ENCODE measurements at regions not wholly inside any gene's neighbourhood (a gene's known extent, or its start where the extent isn't known, plus 50 kb on each side); places are given as distances from the start of the nearest gene placed in this dataset.

DNA sequence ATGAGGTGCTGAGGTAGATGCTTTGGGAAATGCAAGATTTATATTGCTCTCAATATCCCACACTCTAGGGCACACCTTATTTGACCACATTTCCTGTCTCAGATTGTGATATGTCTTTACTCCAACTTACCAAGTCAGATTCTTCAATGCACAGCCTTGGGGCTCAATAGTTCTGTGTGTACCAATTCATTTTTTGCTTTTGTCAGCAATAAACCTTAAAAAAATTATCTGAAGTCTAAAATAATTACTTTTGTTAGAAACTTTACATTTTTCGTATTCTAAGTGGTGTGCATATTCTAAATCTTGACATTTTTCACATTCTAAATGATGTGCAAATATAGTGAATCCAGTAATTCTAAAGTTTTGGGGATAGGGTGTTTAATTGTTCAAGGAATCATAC is 447.5 kb upstream of the COX7C start:
- Histone ChIP-seq H3K9me3 (replicated peaks; ENCODE audit: control insufficient read depth, insufficient read depth, low read length) (no peaks in the 10 kb centered on the region), H3K27me3 (replicated peaks in 1 of 2; ENCODE audit: control insufficient read depth in 2 of 2, insufficient read depth in 2 of 2, low read length in 1 of 2) (no peaks in the 10 kb centered on the region), H2AFZ (ENCODE audit: control insufficient read depth, low read depth, low read length) (no peak overlapping the region), H3K27ac (ENCODE audit: control insufficient read depth, insufficient read depth) (no peak overlapping the region), H3K79me2 (ENCODE audit: control insufficient read depth, insufficient read depth, low read length) (no peaks in the 10 kb centered on the region), H3K4me1 (ENCODE audit: control insufficient read depth, insufficient read depth, low read length) (no peaks in the 10 kb centered on the region), H3K4me3 (no peak overlapping the region), H3K4me2 (ENCODE audit: control insufficient read depth, insufficient read depth) (no peak overlapping the region), H3K9ac (ENCODE audit: control insufficient read depth, insufficient read depth, low read length) (no peak overlapping the region), H4K20me1 (ENCODE audit: control insufficient read depth, insufficient read depth) (no peaks in the 10 kb centered on the region), H3K36me3 (ENCODE audit: control insufficient read depth in 2 of 2, insufficient read depth in 2 of 2, low read length in 1 of 2) (no peaks in the 10 kb centered on the region)
- ChIA-PET CTCF (no interaction called here), SMC1A (ENCODE audit: uncharacterized antibody, unreplicated experiment) (no interaction called here), RAD21 (ENCODE audit: unreplicated experiment) (no interaction called here), POLR2A (no interaction called here)
- WGBS (ENCODE audit: insufficient coverage, insufficient replicate concordance, low lambda C conversion rate, missing lambda C conversion rate): 6% methylated on average over 1 of the region's 1 CpG
- in situ Hi-C loops (cut with MboI): no loop called here
- no peak for DNase-seq (ENCODE audit: low read depth, low spot score)
- TF ChIP-seq BCL11A (IDR thresholded peaks at IDR 0.05; ENCODE audit: low read depth, low read length): no peak
- FAIRE-seq: no peak
- BruUV-seq (replicated peaks): no TSS peak
- intact Hi-C loops (cut with micrococcal nuclease; ENCODE audit: unreplicated experiment): no loop called here
- no peak for ATAC-seq

DNA sequence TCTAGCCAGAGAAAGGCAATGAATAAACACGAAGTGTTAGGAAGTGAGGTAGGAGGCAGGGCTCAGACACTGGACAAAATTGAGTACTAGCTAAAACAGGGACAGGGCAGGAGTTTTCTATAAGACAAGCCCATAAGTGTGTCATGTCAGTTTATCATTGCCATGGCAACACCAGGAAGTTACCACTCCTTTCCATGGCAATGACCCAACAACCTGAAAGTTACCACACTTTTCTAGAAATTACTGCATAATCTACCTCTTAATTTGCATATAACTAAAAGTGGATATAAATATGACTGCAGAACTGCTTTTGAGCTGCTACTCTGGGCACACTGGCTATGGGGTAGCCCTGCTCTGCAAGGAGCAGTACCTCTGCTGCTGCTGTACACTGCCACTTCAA is 442.5 kb upstream of the COX7C start:
- Histone ChIP-seq H3K4me1 (ENCODE audit: control insufficient read depth, insufficient read depth, low read length) (no peaks in the 10 kb centered on the region), H3K36me3 (ENCODE audit: control insufficient read depth in 2 of 2, insufficient read depth in 2 of 2, low read length in 1 of 2) (no peaks in the 10 kb centered on the region), H3K9me3 (replicated peaks; ENCODE audit: control insufficient read depth, insufficient read depth, low read length) (no peaks in the 10 kb centered on the region), H3K4me2 (ENCODE audit: control insufficient read depth, insufficient read depth) (no peak overlapping the region), H3K9ac (ENCODE audit: control insufficient read depth, insufficient read depth, low read length) (no peak overlapping the region), H3K27me3 (replicated peaks in 1 of 2; ENCODE audit: control insufficient read depth in 2 of 2, insufficient read depth in 2 of 2, low read length in 1 of 2) (no peaks in the 10 kb centered on the region), H3K4me3 (no peak overlapping the region), H3K27ac (ENCODE audit: control insufficient read depth, insufficient read depth) (no peak overlapping the region), H2AFZ (ENCODE audit: control insufficient read depth, low read depth, low read length) (no peak overlapping the region), H3K79me2 (ENCODE audit: control insufficient read depth, insufficient read depth, low read length) (no peaks in the 10 kb centered on the region), H4K20me1 (ENCODE audit: control insufficient read depth, insufficient read depth) (no peaks in the 10 kb centered on the region)
- TF ChIP-seq HDAC6 (IDR thresholded peaks at IDR 0.05; ENCODE audit: unreplicated experiment): no peak
- peak; percentile 46 for TF ChIP-seq JUNB (IDR thresholded peaks at IDR 0.05)
- peak; percentile 45; the same call in 1 of the 3 replicates for TF ChIP-seq POU2F2 (IDR thresholded peaks at IDR 0.05; ENCODE audit: borderline replicate concordance, low read depth, low read length)
- TF ChIP-seq MEF2A (IDR thresholded peaks at IDR 0.05; ENCODE audit: insufficient read depth, low read depth, low read length): peak; percentile 31; the same call in 1 of the 2 replicates
- peak; percentile 90 for TF ChIP-seq RUNX3 (IDR thresholded peaks at IDR 0.05; ENCODE audit: low read length)
- no peak for TF ChIP-seq POLR2AphosphoS5 (IDR thresholded peaks at IDR 0.05; ENCODE audit: low read length)
- peak; percentile 74 for TF ChIP-seq NR2F1 (conservative IDR thresholded peaks at IDR 0.05)
- peak; percentile 33; the same call in 1 of the 2 replicates for TF ChIP-seq FOXM1 (IDR thresholded peaks at IDR 0.05; ENCODE audit: low read depth, low read length)
- peak; percentile 31; the same call in 1 of the 2 replicates for TF ChIP-seq NFIC (IDR thresholded peaks at IDR 0.05; ENCODE audit: low read depth, low read length)
- TF ChIP-seq EGR1 (IDR thresholded peaks at IDR 0.05; ENCODE audit: borderline replicate concordance in 1 of 2, low read depth in 2 of 2, low read length in 2 of 2): no peak
- TF ChIP-seq SRF (IDR thresholded peaks at IDR 0.05; ENCODE audit: low read depth in 2 of 2, low read length in 2 of 2): no peak
- TF ChIP-seq, protein P1, sequence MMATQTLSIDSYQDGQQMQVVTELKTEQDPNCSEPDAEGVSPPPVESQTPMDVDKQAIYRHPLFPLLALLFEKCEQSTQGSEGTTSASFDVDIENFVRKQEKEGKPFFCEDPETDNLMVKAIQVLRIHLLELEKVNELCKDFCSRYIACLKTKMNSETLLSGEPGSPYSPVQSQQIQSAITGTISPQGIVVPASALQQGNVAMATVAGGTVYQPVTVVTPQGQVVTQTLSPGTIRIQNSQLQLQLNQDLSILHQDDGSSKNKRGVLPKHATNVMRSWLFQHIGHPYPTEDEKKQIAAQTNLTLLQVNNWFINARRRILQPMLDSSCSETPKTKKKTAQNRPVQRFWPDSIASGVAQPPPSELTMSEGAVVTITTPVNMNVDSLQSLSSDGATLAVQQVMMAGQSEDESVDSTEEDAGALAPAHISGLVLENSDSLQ (IDR thresholded peaks at IDR 0.05): peak; percentile 55; the same call in 1 of the 2 replicates
- no peak for TF ChIP-seq SIX5 (IDR thresholded peaks at IDR 0.05; ENCODE audit: low read depth, low read length, severe bottlenecking)
- peak; percentile 75 for TF ChIP-seq BMI1 (IDR thresholded peaks at IDR 0.05; ENCODE audit: borderline replicate concordance)
- ChIA-PET POLR2A (no interaction called here), CTCF (no interaction called here), RAD21 (ENCODE audit: unreplicated experiment) (no interaction called here), SMC1A (ENCODE audit: uncharacterized antibody, unreplicated experiment) (interaction anchor here (1.7 kb wide), 1 partner anchor 12 kb away, joined by 4 read pairs; no protein-coding TSS in a partner anchor)
- in situ Hi-C loops (cut with MboI) (no loop called here), intact Hi-C loops (cut with micrococcal nuclease; ENCODE audit: unreplicated experiment) (no loop called here)
- FAIRE-seq (no peak), DNase-seq (ENCODE audit: low read depth, low spot score) (peak; percentile 15), ATAC-seq (peak; percentile 76)
- no TSS peak for BruUV-seq (replicated peaks)
- WGBS (ENCODE audit: insufficient coverage, insufficient replicate concordance, low lambda C conversion rate, missing lambda C conversion rate): 0% methylated on average over 1 of the region's 1 CpG
